ENCODE measurements at regions not wholly inside any gene's neighbourhood (a gene's known extent, or its start where the extent isn't known, plus 50 kb on each side); places are given as distances from the start of the nearest gene placed in this dataset.

GRCh38 chr20:39318911-39319310 lies 356.8 kb downstream of the DHX35 start:
- Mint-ChIP-seq H3K27ac (ENCODE audit: unreplicated experiment) (no peak overlapping the region), H3K4me3 (ENCODE audit: unreplicated experiment) (no peak overlapping the region), H3K27me3 (ENCODE audit: unreplicated experiment) (peaks cover 3% of the 10 kb centered on the region), H3K4me1 (ENCODE audit: low read depth, unreplicated experiment) (peaks cover 5% of the 10 kb centered on the region), H3K36me3 (ENCODE audit: unreplicated experiment) (no peaks in the 10 kb centered on the region), H3K9me3 (ENCODE audit: unreplicated experiment) (no peaks in the 10 kb centered on the region)
- no peak for DNase-seq
- TF ChIP-seq, protein P1, sequence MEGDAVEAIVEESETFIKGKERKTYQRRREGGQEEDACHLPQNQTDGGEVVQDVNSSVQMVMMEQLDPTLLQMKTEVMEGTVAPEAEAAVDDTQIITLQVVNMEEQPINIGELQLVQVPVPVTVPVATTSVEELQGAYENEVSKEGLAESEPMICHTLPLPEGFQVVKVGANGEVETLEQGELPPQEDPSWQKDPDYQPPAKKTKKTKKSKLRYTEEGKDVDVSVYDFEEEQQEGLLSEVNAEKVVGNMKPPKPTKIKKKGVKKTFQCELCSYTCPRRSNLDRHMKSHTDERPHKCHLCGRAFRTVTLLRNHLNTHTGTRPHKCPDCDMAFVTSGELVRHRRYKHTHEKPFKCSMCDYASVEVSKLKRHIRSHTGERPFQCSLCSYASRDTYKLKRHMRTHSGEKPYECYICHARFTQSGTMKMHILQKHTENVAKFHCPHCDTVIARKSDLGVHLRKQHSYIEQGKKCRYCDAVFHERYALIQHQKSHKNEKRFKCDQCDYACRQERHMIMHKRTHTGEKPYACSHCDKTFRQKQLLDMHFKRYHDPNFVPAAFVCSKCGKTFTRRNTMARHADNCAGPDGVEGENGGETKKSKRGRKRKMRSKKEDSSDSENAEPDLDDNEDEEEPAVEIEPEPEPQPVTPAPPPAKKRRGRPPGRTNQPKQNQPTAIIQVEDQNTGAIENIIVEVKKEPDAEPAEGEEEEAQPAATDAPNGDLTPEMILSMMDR (IDR thresholded peaks at IDR 0.05; ENCODE audit: partially characterized antibody, unreplicated experiment) = no peak

- TF ChIP-seq, protein P1 (IDR thresholded peaks at IDR 0.05; ENCODE audit: partially characterized antibody, unreplicated experiment) = no peak
- no peak for DNase-seq
- Mint-ChIP-seq H3K27ac (ENCODE audit: unreplicated experiment) (no peak overlapping the region), H3K4me3 (ENCODE audit: unreplicated experiment) (no peak overlapping the region), H3K36me3 (ENCODE audit: unreplicated experiment) (peaks cover 6% of the 10 kb centered on the region), H3K9me3 (ENCODE audit: unreplicated experiment) (no peaks in the 10 kb centered on the region), H3K27me3 (ENCODE audit: unreplicated experiment) (peaks cover 3% of the 10 kb centered on the region), H3K4me1 (ENCODE audit: low read depth, unreplicated experiment) (peaks cover 3% of the 10 kb centered on the region)
Observed at GRCh38 chr20:39312676-39313075, 350.5 kb downstream of the DHX35 start.

- no peaks in the 10 kb centered on the region for H3K9me3 Mint-ChIP-seq (ENCODE audit: unreplicated experiment)
- no peak for DNase-seq
- TF ChIP-seq, protein P1 (IDR thresholded peaks at IDR 0.05; ENCODE audit: partially characterized antibody, unreplicated experiment) = no peak
- no peak overlapping the region for H3K4me3 Mint-ChIP-seq (ENCODE audit: unreplicated experiment)
- peaks cover 3% of the 10 kb centered on the region for H3K27me3 Mint-ChIP-seq (ENCODE audit: unreplicated experiment)
- peaks cover 3% of the 10 kb centered on the region for H3K4me1 Mint-ChIP-seq (ENCODE audit: low read depth, unreplicated experiment)
- H3K27ac Mint-ChIP-seq (ENCODE audit: unreplicated experiment) = no peak overlapping the region
- H3K36me3 Mint-ChIP-seq (ENCODE audit: unreplicated experiment) = peaks cover 6% of the 10 kb centered on the region
Observed at GRCh38 chr20:39311851-39312506, 349.8 kb downstream of the DHX35 start.

GRCh38 chr20:39310363-39310995 lies 348.3 kb downstream of the DHX35 start:
- TF ChIP-seq, protein P1 (IDR thresholded peaks at IDR 0.05; ENCODE audit: partially characterized antibody, unreplicated experiment) = no peak
- Mint-ChIP-seq H3K4me3 (ENCODE audit: unreplicated experiment) (no peak overlapping the region), H3K4me1 (ENCODE audit: low read depth, unreplicated experiment) (peaks cover 3% of the 10 kb centered on the region), H3K36me3 (ENCODE audit: unreplicated experiment) (peaks cover 6% of the 10 kb centered on the region), H3K27ac (ENCODE audit: unreplicated experiment) (no peak overlapping the region), H3K9me3 (ENCODE audit: unreplicated experiment) (no peaks in the 10 kb centered on the region), H3K27me3 (ENCODE audit: unreplicated experiment) (no peaks in the 10 kb centered on the region)
- DNase-seq = no peak

- H3K36me3 Mint-ChIP-seq (ENCODE audit: unreplicated experiment) = peaks cover 6% of the 10 kb centered on the region
- H3K4me1 Mint-ChIP-seq (ENCODE audit: low read depth, unreplicated experiment) = peaks cover 3% of the 10 kb centered on the region
- DNase-seq = no peak
- H3K4me3 Mint-ChIP-seq (ENCODE audit: unreplicated experiment) = no peak overlapping the region
- no peaks in the 10 kb centered on the region for H3K9me3 Mint-ChIP-seq (ENCODE audit: unreplicated experiment)
- no peaks in the 10 kb centered on the region for H3K27me3 Mint-ChIP-seq (ENCODE audit: unreplicated experiment)
- TF ChIP-seq, protein P1 (IDR thresholded peaks at IDR 0.05; ENCODE audit: partially characterized antibody, unreplicated experiment) = no peak
- H3K27ac Mint-ChIP-seq (ENCODE audit: unreplicated experiment) = no peak overlapping the region
Observed at GRCh38 chr20:39309458-39309857, 347.3 kb downstream of the DHX35 start.

All from glutamatergic neuron (in vitro differentiated cells).